Cardiac septum (tissue), 1 donor: ENCODE measurements at regions not wholly inside any gene's neighbourhood (a gene's known extent, or its start where the extent isn't known, plus 50 kb on each side); places are given as distances from the start of the nearest gene placed in this dataset.
"Not testable (repeated sequence)": the region's sequence is repeated elsewhere in the genome, so short reads cannot be mapped to it uniquely, and the experiment has no call there.

Experiments
- DNase-seq: peaks from one replicate; pipeline ENCODE4 v3.0.0-alpha.2; 2020; ENCODE audit warnings: low spot score
- intact Hi-C: fragments of 100-400 bp; cut with DNase I; formaldehyde crosslinking; loops from one replicate; pipeline ENCODE4 v1.14.0; 2022
- donor health status: DM: no; HTN: no; CAD: no.

GRCh38 chr10:61037261-61037830 lies 93.4 kb upstream of the RHOBTB1 start:
- DNase-seq, intact Hi-C loops: not testable (repeated sequence)

DNA sequence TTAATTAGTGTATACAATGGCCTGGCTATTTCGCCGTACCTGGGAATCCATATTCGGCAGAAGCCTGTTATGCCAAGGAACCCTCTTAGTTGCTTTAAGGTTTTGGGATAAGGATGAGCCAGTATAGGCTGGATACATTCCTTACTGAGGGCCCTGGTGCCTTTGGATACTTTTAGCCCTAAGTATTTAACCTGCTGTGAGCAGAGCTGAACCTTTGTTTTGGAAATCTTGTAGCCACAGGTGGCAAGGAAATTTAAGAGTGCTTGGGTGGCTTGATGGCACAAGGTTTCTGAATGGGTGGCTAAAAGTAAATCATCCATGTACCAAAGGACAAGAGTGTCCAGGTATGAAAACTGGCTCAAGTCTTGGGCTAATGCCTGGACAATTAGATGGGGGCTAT lies 92.2 kb upstream of the RHOBTB1 start:
- intact Hi-C loops, DNase-seq: not testable (repeated sequence)

- no peak for DNase-seq
Observed at GRCh38 chr10:61031341-61031740, 87.4 kb upstream of the RHOBTB1 start.

GRCh38 chr10:61029411-61029810 lies 85.4 kb upstream of the RHOBTB1 start:
- no peak for DNase-seq
- intact Hi-C loops, result no loop called here

More at GRCh38 chr10:61031341-61031740, 87.4 kb upstream of the RHOBTB1 start:
- intact Hi-C loops, result no loop called here

DNA sequence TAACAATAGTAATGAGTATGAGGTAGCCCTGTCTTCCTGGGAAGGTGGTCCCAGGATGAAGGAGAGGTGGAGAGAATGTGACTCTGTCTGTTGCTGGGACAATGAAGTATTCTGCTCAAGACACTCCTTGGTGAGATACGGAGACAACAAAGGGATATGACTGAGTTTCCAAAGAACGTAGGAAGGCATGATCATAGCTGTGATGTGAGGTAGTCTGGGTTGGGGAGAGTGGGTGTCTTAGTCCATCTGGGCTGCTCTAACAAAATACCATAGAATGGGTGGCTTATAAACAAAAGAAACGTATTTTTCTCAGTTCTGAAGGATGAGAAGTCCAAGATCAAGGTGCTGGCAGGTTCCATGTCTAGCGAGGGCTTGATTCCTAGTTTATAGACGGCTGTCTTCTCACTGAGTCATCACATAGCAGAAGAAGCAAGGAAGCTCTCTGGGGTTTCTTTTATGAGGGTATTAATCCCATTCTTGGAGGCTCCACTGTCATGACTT lies 84.9 kb upstream of the RHOBTB1 start:
- DNase-seq, result no peak
- intact Hi-C loops, result no loop called here

DNA sequence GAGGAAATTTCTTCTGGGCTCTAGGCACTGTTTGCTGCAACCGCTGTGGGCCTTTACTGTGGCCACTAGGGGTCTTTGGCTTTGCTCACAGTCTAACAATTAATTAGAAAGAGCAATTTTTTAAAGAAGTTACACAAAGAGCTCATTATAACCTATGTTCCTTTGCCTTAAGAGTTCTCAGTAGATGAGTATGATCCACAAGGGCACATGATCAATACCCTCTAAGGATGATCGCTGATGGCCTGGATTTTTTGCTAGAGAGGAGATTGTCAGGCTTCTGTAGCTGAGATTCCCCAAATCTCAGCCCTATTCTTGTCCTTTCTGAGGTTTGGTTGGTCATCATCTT lies 80.8 kb upstream of the RHOBTB1 start:
- intact Hi-C loops, result no loop called here
- DNase-seq, result no peak

DNA sequence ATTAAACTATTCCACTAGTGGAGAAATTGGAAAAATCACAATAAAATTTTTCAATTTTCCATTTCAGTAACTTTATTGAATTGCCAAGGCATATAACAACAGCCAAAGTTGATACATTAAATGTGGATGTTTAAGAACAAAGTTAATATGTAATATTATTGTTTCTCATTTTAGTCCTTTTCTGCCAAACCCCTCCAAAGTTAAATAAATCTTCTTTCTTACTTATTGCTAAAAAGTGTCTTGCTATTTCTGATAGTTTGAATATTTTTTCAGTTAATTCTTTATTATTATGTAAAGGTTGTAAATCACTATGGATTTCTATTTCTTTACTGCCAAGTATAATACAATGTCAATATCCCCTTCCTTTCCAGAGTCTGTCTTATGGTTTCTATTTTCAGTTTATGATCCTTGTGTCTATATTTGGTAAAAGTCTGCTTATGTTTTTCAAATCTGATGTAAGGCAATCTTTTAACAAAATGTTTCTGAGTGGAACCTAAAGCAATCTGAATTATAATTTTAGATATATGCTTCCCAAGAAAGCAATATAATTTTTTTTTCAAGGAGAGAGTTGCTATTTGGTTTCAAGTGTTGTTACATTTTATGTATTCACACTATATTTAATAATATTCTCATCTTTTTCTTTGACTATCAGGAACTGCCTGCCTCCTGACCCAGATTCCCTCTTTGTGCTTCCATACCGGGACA lies 80.3 kb upstream of the RHOBTB1 start:
- DNase-seq, result no peak
- intact Hi-C loops, result no loop called here

- DNase-seq, result no peak
- intact Hi-C loops, result no loop called here
Observed at GRCh38 chr10:61023053-61023452, 79.1 kb upstream of the RHOBTB1 start.

DNA sequence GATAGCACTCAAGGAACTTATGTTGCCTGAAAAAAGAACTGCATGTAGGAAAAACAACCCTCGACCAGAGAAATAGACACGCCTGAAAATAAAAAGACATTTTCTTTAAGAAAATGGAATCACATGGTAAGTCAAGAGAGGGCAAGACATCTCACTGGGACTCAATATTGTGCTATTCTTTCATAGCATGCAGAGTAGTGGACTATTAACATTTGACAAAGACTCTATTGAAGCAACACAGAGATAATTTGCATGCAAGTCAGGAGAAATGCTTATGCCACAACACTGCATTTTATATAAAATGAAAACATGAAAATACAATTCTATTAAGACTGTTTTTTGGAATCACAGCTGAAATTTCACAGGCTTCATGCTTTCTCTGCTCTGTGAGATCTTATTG lies 77.9 kb upstream of the RHOBTB1 start:
- DNase-seq, result no peak
- intact Hi-C loops, result no loop called here

DNA sequence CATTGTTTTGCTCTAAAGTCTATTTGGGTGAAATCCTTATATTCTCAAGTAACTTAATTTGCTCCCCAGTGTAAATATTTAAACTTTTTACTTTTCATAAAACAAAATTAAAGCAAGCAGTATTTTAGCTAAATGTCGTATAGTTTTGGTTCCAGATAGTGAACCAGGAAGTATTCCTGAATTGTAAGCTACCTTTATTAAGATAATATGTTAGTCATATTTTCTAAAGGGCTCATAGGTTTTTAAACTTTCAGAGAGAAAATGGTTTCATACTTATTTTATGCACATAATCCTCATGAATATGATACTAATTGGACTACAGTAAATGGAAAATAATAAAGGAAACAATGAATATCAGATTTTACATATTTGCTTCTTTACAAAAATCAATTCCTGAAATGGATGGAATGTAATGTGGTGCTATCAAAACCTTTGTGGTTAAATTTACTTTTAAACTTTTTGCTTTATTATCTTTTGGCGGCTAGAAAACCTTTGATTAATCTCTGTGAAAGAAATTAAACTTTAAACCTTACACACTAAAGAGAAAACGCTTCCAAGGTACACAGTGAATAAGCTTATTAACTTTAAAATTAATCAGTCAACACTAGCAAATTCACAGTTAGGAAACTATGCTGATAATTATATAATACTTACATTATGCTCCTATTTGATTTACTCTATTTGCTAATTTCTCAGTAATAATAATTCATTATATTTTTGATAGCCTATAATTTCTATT lies 76.6 kb upstream of the RHOBTB1 start:
- intact Hi-C loops, result no loop called here
- DNase-seq, result no peak

GRCh38 chr10:61018146-61018545 lies 74.2 kb upstream of the RHOBTB1 start:
- intact Hi-C loops, result no loop called here

DNA sequence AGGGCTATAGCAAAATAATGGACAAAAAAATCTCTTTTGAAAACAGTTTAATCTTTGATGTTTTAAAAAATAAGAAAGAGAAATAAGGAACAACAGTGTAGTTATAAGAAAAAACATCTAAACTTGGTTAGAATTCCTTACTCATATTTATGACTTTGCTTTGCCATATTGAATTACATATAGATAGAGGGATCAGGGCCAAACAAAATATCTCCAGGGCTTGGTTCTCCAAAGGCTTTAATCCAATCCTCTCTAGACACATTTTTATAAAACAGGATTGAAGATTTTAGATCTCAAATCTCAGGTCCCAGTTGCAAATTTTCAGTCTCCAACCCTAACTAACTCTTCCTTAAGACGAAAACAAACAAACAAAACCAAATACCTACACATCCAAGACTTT lies 72.6 kb upstream of the RHOBTB1 start:
- DNase-seq, result no peak
- intact Hi-C loops, result no loop called here

More at GRCh38 chr10:61018146-61018545, 74.2 kb upstream of the RHOBTB1 start:
- DNase-seq, result no peak

DNA sequence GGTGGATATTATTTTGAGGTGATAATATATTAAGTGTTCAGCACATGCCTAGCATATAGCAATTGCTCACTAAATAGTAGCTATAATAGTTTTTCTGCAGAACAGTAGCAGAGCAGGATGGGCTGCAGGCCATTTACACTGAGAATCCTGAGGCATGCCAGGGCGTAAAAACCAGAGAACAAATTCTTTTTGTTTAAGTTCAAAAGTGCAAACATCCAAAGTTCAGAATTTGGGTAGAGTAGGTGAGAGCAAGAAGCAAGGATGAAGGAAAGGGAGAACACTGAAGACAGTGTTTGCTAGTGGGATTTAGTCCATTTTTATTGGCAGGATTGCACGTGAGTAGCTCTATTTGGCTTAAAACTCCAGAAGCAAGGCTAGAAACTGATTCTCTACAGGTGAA lies 72.0 kb upstream of the RHOBTB1 start:
- intact Hi-C loops, result no loop called here
- no peak for DNase-seq

DNA sequence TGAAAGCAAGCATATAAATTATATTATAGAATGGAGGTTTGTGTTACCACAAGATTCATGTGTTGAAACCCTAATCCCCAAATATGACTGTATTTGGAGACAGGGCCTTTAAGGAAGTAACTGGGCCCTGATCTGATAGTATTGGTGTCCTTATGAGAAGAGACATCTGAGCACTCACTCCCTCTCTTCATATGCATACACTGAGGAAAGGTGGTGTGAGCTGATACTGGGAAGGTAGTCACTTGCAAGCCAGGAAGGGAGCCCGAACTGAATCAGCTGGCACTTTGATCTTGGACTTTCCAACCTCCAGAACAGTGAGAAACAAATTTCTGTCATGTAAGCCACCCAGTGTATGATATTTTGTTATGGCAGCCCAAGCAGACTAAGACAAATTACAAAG lies 66.9 kb upstream of the RHOBTB1 start:
- DNase-seq, result no peak
- intact Hi-C loops, result no loop called here

GRCh38 chr10:61003069-61003468 lies 59.1 kb upstream of the RHOBTB1 start:
- intact Hi-C loops, DNase-seq: not testable (repeated sequence)

DNA sequence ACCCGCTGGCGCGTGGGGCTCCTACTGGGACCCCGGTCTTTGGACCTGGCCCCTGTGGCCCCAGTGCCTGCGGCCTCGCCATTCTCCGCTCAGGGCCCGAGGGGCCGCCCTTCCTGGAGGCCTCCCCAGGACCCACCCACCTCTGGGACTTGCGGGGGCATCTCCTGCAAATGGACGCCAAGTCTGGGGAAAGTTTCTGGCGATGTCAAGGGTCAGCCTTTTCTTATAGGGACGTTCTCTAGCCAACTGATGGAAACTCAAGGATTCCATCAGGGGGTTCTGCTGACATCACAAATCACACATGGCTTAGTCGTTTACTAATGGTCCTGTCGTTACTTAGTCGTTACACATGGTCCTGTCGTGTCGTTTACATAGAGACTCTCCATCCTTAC lies 57.7 kb upstream of the RHOBTB1 start:
- no peak for DNase-seq
- intact Hi-C loops, result no loop called here

GRCh38 chr10:61000769-61001730 lies 57.1 kb upstream of the RHOBTB1 start:
- intact Hi-C loops, result no loop called here
- no peak for DNase-seq

DNA sequence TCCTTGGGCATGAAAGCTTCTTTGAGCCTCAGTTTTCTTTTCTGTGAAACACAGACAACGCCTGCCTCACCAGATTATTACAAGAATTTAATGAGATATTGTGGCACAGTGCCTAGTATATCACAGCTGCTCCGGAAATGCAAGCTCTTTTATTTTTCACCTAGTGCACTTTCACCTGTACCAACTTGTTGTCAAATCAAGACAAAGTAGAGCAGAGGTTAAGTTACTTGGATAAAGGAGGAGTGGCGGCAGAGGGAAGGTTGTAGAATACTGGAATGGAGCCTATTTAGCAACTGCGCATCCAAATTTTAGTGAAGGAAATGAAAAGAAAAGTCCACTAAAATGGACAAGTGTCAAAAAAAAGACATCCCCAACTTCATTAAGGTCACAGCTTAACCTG lies 54.9 kb upstream of the RHOBTB1 start:
- DNase-seq, result no peak
- intact Hi-C loops, result no loop called here

- intact Hi-C loops, result no loop called here
- no peak for DNase-seq
Observed at GRCh38 chr10:60994128-60994527, 50.1 kb upstream of the RHOBTB1 start.
